SU-DHL-6 (cell line): ENCODE measurements at regions not wholly inside any gene's neighbourhood (a gene's known extent, or its start where the extent isn't known, plus 50 kb on each side); places are given as distances from the start of the nearest gene placed in this dataset.
"Not testable (repeated sequence)": the region's sequence is repeated elsewhere in the genome, so short reads cannot be mapped to it uniquely, and the experiment has no call there.

Source experiments
- EZH2phosphoT487 ChIP-seq: fragments of 200-600 bp; sonication (generic), shearing (Covaris generic); conservative IDR thresholded peaks from 2 replicates; pipeline ENCODE4 v1.6.1; 2018; ENCODE audit warnings: mild to moderate bottlenecking, antibody characterized with exemption, low read length, moderate library complexity, mixed read lengths
- TF ChIP-seq, protein P1 (sequence below): fragments of 200-600 bp; sonication (generic); IDR thresholded peaks from one replicate; pipeline ENCODE4 v1.5.1; 2017; ENCODE audit warnings: antibody characterized with exemption, mild to moderate bottlenecking, low read length, moderate library complexity; ENCODE audit not compliant: insufficient read depth, poor library complexity, severe bottlenecking

DNA sequence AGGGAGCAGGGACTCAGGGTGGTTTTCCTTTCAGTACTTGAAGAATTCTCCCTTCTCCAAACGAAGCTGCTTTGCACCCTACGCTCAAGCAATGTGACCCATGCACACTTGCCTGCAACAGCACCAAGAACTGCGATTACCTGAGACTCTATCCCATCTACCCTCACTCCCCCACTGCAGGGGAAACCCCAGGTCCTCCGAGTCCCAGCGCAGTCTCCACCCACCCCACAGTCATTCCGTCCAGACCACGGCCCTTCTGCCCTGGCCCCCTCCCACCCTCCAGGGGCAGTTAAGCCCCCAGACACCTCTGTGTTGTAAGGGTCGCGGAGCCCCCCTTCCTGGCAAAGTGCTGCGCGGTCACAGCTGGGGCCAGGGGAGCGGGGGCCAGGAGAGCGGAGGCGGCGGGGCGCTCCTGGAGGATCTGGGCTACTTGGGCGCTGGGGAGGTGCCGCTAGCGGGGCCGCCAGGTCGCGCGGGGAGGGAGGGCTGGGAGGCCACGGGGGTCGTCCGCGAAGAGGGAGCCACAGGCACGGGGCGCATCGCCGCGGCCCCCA is 59.9 kb upstream of the MSMB start:
- TF ChIP-seq, protein P1, sequence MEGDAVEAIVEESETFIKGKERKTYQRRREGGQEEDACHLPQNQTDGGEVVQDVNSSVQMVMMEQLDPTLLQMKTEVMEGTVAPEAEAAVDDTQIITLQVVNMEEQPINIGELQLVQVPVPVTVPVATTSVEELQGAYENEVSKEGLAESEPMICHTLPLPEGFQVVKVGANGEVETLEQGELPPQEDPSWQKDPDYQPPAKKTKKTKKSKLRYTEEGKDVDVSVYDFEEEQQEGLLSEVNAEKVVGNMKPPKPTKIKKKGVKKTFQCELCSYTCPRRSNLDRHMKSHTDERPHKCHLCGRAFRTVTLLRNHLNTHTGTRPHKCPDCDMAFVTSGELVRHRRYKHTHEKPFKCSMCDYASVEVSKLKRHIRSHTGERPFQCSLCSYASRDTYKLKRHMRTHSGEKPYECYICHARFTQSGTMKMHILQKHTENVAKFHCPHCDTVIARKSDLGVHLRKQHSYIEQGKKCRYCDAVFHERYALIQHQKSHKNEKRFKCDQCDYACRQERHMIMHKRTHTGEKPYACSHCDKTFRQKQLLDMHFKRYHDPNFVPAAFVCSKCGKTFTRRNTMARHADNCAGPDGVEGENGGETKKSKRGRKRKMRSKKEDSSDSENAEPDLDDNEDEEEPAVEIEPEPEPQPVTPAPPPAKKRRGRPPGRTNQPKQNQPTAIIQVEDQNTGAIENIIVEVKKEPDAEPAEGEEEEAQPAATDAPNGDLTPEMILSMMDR, result not testable (repeated sequence)
- TF ChIP-seq EZH2phosphoT487, result not testable (repeated sequence)
